ENCODE measurements at regions not wholly inside any gene's neighbourhood (a gene's known extent, or its start where the extent isn't known, plus 50 kb on each side); places are given as distances from the start of the nearest gene placed in this dataset.

DNA sequence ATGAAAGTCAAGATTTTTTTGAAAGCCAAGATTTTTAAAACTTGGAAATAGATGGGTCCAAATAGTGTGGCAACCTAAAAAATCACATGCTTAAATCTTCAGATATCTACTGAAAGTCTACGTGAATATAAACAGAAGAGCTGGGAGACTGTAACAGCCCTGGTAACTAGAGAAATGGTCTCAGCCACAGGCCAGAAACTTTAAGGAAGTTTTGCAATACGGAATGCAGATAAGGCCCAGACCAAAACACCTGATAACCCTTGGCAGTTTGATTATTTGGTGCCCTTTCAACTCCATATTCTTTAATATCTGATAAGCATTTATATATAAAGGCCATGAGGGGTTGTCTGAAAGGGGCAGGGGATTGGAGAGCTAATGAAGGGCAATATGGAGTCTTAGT lies 537.3 kb upstream of the TGFBR2 start:
- POLR2A ChIA-PET, result no interaction called here
- Mint-ChIP-seq H3K4me1 (no peaks in the 10 kb centered on the region), H3K27me3 (ENCODE audit: low read depth) (peaks cover 35% of the 10 kb centered on the region), H3K27ac (no peak overlapping the region), H3K36me3 (peaks cover 10% of the 10 kb centered on the region), H3K4me3 (no peak overlapping the region), H3K9me3 (peaks cover 31% of the 10 kb centered on the region)
- DNase-seq (ENCODE audit: low spot score) (no peak), ATAC-seq (no peak)
- CTCF ChIA-PET, result no interaction called here
- TF ChIP-seq, protein P1, sequence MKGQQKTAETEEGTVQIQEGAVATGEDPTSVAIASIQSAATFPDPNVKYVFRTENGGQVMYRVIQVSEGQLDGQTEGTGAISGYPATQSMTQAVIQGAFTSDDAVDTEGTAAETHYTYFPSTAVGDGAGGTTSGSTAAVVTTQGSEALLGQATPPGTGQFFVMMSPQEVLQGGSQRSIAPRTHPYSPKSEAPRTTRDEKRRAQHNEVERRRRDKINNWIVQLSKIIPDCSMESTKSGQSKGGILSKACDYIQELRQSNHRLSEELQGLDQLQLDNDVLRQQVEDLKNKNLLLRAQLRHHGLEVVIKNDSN (CRISPR knock-in tag; IDR thresholded peaks at IDR 0.05), result no peak
- TF ChIP-seq NFYB (CRISPR knock-in tag; conservative IDR thresholded peaks at IDR 0.05; ENCODE audit: low read depth) (no peak), ZNF232 (CRISPR knock-in tag; IDR thresholded peaks at IDR 0.05) (no peak), ZNF263 (CRISPR knock-in tag; IDR thresholded peaks at IDR 0.05; ENCODE audit: low read depth) (no peak), ZNF423 (CRISPR knock-in tag; IDR thresholded peaks at IDR 0.05) (no peak), ATF1 (CRISPR knock-in tag; IDR thresholded peaks at IDR 0.05) (no peak), GABPB1 (CRISPR knock-in tag; IDR thresholded peaks at IDR 0.05) (no peak), JUN (CRISPR knock-in tag; IDR thresholded peaks at IDR 0.05) (no peak)
- TF ChIP-seq, protein P2, sequence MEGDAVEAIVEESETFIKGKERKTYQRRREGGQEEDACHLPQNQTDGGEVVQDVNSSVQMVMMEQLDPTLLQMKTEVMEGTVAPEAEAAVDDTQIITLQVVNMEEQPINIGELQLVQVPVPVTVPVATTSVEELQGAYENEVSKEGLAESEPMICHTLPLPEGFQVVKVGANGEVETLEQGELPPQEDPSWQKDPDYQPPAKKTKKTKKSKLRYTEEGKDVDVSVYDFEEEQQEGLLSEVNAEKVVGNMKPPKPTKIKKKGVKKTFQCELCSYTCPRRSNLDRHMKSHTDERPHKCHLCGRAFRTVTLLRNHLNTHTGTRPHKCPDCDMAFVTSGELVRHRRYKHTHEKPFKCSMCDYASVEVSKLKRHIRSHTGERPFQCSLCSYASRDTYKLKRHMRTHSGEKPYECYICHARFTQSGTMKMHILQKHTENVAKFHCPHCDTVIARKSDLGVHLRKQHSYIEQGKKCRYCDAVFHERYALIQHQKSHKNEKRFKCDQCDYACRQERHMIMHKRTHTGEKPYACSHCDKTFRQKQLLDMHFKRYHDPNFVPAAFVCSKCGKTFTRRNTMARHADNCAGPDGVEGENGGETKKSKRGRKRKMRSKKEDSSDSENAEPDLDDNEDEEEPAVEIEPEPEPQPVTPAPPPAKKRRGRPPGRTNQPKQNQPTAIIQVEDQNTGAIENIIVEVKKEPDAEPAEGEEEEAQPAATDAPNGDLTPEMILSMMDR (IDR thresholded peaks at IDR 0.05), result no peak
- TF ChIP-seq, protein P3, sequence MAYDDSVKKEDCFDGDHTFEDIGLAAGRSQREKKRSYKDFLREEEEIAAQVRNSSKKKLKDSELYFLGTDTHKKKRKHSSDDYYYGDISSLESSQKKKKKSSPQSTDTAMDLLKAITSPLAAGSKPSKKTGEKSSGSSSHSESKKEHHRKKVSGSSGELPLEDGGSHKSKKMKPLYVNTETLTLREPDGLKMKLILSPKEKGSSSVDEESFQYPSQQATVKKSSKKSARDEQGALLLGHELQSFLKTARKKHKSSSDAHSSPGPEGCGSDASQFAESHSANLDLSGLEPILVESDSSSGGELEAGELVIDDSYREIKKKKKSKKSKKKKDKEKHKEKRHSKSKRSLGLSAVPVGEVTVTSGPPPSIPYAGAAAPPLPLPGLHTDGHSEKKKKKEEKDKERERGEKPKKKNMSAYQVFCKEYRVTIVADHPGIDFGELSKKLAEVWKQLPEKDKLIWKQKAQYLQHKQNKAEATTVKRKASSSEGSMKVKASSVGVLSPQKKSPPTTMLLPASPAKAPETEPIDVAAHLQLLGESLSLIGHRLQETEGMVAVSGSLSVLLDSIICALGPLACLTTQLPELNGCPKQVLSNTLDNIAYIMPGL (CRISPR knock-in tag; IDR thresholded peaks at IDR 0.05), result no peak
- TF ChIP-seq, protein P4, sequence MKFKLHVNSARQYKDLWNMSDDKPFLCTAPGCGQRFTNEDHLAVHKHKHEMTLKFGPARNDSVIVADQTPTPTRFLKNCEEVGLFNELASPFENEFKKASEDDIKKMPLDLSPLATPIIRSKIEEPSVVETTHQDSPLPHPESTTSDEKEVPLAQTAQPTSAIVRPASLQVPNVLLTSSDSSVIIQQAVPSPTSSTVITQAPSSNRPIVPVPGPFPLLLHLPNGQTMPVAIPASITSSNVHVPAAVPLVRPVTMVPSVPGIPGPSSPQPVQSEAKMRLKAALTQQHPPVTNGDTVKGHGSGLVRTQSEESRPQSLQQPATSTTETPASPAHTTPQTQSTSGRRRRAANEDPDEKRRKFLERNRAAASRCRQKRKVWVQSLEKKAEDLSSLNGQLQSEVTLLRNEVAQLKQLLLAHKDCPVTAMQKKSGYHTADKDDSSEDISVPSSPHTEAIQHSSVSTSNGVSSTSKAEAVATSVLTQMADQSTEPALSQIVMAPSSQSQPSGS (CRISPR knock-in tag; IDR thresholded peaks at IDR 0.05; ENCODE audit: borderline replicate concordance, low read depth), result no peak

DNA sequence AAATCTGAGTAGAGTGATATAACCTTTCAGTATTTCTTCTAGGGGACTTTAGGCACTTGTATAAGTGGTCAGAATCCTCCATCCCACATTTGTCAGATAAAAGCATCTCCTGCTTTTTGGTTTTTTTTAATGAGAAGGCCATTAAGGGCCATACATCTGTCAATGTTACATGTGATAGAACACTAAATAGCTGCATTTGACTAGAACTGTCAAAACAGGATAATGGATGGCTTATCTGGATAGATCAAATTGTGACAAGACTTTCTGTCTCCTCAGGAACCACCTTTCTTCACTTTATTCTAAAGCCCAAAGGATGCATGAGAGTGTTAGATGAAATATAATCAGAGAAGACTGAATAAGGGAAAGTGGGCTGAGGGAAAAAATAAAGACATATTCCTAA lies 533.4 kb upstream of the TGFBR2 start:
- ATAC-seq (no peak), DNase-seq (ENCODE audit: low spot score) (no peak)
- Mint-ChIP-seq H3K4me3 (no peak overlapping the region), H3K36me3 (peaks cover 3% of the 10 kb centered on the region; the same call in 1 of the 2 replicates), H3K27ac (no peak overlapping the region), H3K4me1 (no peaks in the 10 kb centered on the region), H3K27me3 (ENCODE audit: low read depth) (peaks cover 52% of the 10 kb centered on the region), H3K9me3 (peaks cover 8% of the 10 kb centered on the region)
- ChIA-PET POLR2A (no interaction called here), CTCF (no interaction called here)
- no peak for TF ChIP-seq ZNF671 (CRISPR knock-in tag; IDR thresholded peaks at IDR 0.05)
- TF ChIP-seq IRF2 (CRISPR knock-in tag; IDR thresholded peaks at IDR 0.05; ENCODE audit: borderline replicate concordance, low read depth), result no peak
- TF ChIP-seq ZNF317 (CRISPR knock-in tag; IDR thresholded peaks at IDR 0.05; ENCODE audit: borderline replicate concordance, low read depth), result no peak
- no peak for TF ChIP-seq PRRX2 (CRISPR knock-in tag; IDR thresholded peaks at IDR 0.05)
- TF ChIP-seq SP1 (CRISPR knock-in tag; conservative IDR thresholded peaks at IDR 0.05), result no peak
- TF ChIP-seq RORB (CRISPR knock-in tag; IDR thresholded peaks at IDR 0.05), result no peak
- no peak for TF ChIP-seq ZBTB21 (CRISPR knock-in tag; IDR thresholded peaks at IDR 0.05; ENCODE audit: borderline replicate concordance)
- TF ChIP-seq NR1H2 (CRISPR knock-in tag; IDR thresholded peaks at IDR 0.05), result no peak
- no peak for TF ChIP-seq TEAD4 (CRISPR knock-in tag; IDR thresholded peaks at IDR 0.05)
- TF ChIP-seq ZNF416 (CRISPR knock-in tag; IDR thresholded peaks at IDR 0.05), result no peak
- TF ChIP-seq NR2C2 (CRISPR knock-in tag; IDR thresholded peaks at IDR 0.05), result no peak
- no peak for TF ChIP-seq ATF1 (CRISPR knock-in tag; IDR thresholded peaks at IDR 0.05)
- TF ChIP-seq, protein P5, sequence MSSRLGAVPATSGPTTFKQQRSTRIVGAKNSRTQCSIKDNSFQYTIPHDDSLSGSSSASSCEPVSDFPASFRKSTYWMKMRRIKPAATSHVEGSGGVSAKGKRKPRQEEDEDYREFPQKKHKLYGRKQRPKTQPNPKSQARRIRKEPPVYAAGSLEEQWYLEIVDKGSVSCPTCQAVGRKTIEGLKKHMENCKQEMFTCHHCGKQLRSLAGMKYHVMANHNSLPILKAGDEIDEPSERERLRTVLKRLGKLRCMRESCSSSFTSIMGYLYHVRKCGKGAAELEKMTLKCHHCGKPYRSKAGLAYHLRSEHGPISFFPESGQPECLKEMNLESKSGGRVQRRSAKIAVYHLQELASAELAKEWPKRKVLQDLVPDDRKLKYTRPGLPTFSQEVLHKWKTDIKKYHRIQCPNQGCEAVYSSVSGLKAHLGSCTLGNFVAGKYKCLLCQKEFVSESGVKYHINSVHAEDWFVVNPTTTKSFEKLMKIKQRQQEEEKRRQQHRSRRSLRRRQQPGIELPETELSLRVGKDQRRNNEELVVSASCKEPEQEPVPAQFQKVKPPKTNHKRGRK (CRISPR knock-in tag; IDR thresholded peaks at IDR 0.05; ENCODE audit: borderline replicate concordance), result no peak
- TF ChIP-seq ESRRA (CRISPR knock-in tag; IDR thresholded peaks at IDR 0.05; ENCODE audit: borderline replicate concordance), result no peak
- TF ChIP-seq, protein P6, sequence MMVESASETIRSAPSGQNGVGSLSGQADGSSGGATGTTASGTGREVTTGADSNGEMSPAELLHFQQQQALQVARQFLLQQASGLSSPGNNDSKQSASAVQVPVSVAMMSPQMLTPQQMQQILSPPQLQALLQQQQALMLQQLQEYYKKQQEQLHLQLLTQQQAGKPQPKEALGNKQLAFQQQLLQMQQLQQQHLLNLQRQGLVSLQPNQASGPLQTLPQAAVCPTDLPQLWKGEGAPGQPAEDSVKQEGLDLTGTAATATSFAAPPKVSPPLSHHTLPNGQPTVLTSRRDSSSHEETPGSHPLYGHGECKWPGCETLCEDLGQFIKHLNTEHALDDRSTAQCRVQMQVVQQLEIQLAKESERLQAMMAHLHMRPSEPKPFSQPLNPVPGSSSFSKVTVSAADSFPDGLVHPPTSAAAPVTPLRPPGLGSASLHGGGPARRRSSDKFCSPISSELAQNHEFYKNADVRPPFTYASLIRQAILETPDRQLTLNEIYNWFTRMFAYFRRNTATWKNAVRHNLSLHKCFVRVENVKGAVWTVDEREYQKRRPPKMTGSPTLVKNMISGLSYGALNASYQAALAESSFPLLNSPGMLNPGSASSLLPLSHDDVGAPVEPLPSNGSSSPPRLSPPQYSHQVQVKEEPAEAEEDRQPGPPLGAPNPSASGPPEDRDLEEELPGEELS (CRISPR knock-in tag; IDR thresholded peaks at IDR 0.05), result no peak
- TF ChIP-seq, protein P7, sequence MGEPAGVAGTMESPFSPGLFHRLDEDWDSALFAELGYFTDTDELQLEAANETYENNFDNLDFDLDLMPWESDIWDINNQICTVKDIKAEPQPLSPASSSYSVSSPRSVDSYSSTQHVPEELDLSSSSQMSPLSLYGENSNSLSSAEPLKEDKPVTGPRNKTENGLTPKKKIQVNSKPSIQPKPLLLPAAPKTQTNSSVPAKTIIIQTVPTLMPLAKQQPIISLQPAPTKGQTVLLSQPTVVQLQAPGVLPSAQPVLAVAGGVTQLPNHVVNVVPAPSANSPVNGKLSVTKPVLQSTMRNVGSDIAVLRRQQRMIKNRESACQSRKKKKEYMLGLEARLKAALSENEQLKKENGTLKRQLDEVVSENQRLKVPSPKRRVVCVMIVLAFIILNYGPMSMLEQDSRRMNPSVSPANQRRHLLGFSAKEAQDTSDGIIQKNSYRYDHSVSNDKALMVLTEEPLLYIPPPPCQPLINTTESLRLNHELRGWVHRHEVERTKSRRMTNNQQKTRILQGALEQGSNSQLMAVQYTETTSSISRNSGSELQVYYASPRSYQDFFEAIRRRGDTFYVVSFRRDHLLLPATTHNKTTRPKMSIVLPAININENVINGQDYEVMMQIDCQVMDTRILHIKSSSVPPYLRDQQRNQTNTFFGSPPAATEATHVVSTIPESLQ (CRISPR knock-in tag; IDR thresholded peaks at IDR 0.05), result no peak
